ENCODE measurements at regions not wholly inside any gene's neighbourhood (a gene's known extent, or its start where the extent isn't known, plus 50 kb on each side); places are given as distances from the start of the nearest gene placed in this dataset.

GRCh38 chr6:159342146-159342545 is 172.9 kb downstream of the FNDC1 start:
- no peak for TF ChIP-seq CTCF (conservative IDR thresholded peaks at IDR 0.05; ENCODE audit: low read depth, low read length)
- no peak for DNase-seq (ENCODE audit: low read depth)
- H3K4me3 ChIP-seq (ENCODE audit: low read length), result no peak overlapping the region

- no peak for TF ChIP-seq CTCF (conservative IDR thresholded peaks at IDR 0.05; ENCODE audit: low read depth, low read length)
- no peak overlapping the region for H3K4me3 ChIP-seq (ENCODE audit: low read length)
- no peak for DNase-seq (ENCODE audit: low read depth)
Measured at GRCh38 chr6:159334068-159334467, 164.9 kb downstream of the FNDC1 start.

DNA sequence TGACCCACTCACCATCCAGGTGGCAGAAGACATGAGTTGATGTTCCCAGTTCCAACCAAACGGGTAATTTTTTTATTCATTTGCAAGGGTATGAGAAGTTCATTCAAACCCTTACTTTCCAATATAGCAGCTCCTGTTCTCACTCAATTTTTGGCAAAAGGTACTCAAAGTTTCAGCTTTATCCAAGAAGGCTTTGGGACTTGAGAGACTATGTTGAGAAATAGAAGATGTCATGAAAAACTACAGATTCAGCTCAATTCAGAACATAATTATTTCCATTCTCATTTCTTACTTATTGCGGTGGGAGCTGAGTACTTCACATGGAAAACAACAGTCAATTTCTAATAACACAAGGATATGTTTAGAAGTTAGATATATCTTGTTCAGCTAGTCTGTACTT is 162.3 kb downstream of the FNDC1 start:
- H3K4me3 ChIP-seq (ENCODE audit: low read length), result no peak overlapping the region
- TF ChIP-seq CTCF (conservative IDR thresholded peaks at IDR 0.05; ENCODE audit: low read depth, low read length), result no peak
- DNase-seq (ENCODE audit: low read depth), result no peak

- no peak for TF ChIP-seq CTCF (conservative IDR thresholded peaks at IDR 0.05; ENCODE audit: low read depth, low read length)
- H3K4me3 ChIP-seq (ENCODE audit: low read length), result no peak overlapping the region
- no peak for DNase-seq (ENCODE audit: low read depth)
Measured at GRCh38 chr6:159329081-159329480, 159.9 kb downstream of the FNDC1 start.

- no peak for DNase-seq (ENCODE audit: low read depth)
- no peak overlapping the region for H3K4me3 ChIP-seq (ENCODE audit: low read length)
- TF ChIP-seq CTCF (conservative IDR thresholded peaks at IDR 0.05; ENCODE audit: low read depth, low read length), result no peak
Measured at GRCh38 chr6:159328052-159328451, 158.9 kb downstream of the FNDC1 start.

DNA sequence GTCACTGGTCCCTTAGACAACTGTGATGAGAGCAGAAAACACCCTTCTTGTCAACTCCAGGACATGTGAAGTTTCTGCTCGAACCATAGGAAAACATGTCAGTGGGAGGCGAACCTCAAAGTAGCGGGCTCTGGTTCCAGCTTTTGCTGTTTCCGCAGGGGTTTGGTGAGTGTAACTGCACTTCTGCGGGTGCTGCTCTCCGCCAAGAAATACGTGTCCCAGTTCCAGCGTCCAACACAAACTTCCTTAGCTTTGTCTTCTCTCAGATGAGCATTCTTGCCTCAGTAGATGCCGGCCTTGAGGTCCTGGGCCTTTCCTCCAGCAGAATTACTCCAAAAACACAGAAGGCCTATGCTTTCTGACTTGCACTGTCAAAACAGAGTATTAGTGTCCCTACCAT is 156.3 kb downstream of the FNDC1 start:
- no peak overlapping the region for H3K4me3 ChIP-seq (ENCODE audit: low read length)
- no peak for TF ChIP-seq CTCF (conservative IDR thresholded peaks at IDR 0.05; ENCODE audit: low read depth, low read length)
- DNase-seq (ENCODE audit: low read depth), result no peak

- DNase-seq (ENCODE audit: low read depth), result no peak
- H3K4me3 ChIP-seq (ENCODE audit: low read length), result no peak overlapping the region
- no peak for TF ChIP-seq CTCF (conservative IDR thresholded peaks at IDR 0.05; ENCODE audit: low read depth, low read length)
Measured at GRCh38 chr6:159324596-159324995, 155.4 kb downstream of the FNDC1 start.

Data from retinal pigment epithelial cell (primary cell).